Psoas muscle (tissue), 7 donors: ENCODE measurements at regions not wholly inside any gene's neighbourhood (a gene's known extent, or its start where the extent isn't known, plus 50 kb on each side); places are given as distances from the start of the nearest gene placed in this dataset.

Experiments used
- ATAC-seq, 4 donors: fragments of 200-7000 bp; cut with Tn5 transposase; one replicate each; pipeline ENCODE4 v1.9.1; 2020; ENCODE audit warnings: moderate library complexity in 3 of 4, mild to moderate bottlenecking in 2 of 4
- DNase-seq, 2 donors: peaks; one replicate each; pipeline ENCODE4 v3.0.0-alpha.2; 2020
- H3K27ac ChIP-seq: fragments of 200-600 bp; one replicate; pipeline ENCODE4 v1.8.0; 2022
- H3K27me3 ChIP-seq, 3 donors: fragments of 200-600 bp in 1 of 3; one replicate each; pipeline versions ENCODE4 v1.6.1 to v1.8.0; 2013 to 2022; ENCODE audit warnings: low read length in 2 of 3, mild to moderate bottlenecking in 2 of 3, moderate library complexity in 1 of 3; ENCODE audit not compliant: insufficient read depth in 3 of 3
- H3K36me3 ChIP-seq, 2 donors: fragments of 200-600 bp in 1 of 2; one replicate each; pipeline versions ENCODE4 v1.6.1 to v1.8.0; 2013 to 2022; ENCODE audit warnings: low read depth in 1 of 2, mild to moderate bottlenecking in 1 of 2, moderate library complexity in 1 of 2; ENCODE audit not compliant: insufficient read depth in 1 of 2
- H3K4me1 ChIP-seq: fragments of 200-600 bp; one replicate; pipeline ENCODE4 v1.8.0; 2022
- H3K4me3 ChIP-seq: fragments of 200-600 bp; one replicate; pipeline ENCODE4 v1.8.0; 2022; ENCODE audit warnings: mild to moderate bottlenecking
- H3K9me3 ChIP-seq: fragments of 200-600 bp; one replicate; pipeline ENCODE4 v1.8.0; 2022
- CTCF ChIP-seq: fragments of 200-600 bp; IDR thresholded peaks from one replicate; pipeline ENCODE4 v1.8.0; 2022; ENCODE audit warnings: antibody characterized with exemption
- WGBS, 3 donors: extraction: QIAGEN DNeasy Blood & Tissue Kit; methylation state at CpG; one replicate each; pipeline versions ENCODE4 v1.1.6 to v1.1.7; 2013; 5-methylcytosine and 5-hydroxymethylcytosine counted together
- intact Hi-C, 2 donors: fragments of 100-400 bp; cut with DNase I; formaldehyde crosslinking; loops; one replicate each; pipeline versions ENCODE4 v1.11.0 to v1.14.2; 2022
- donor health status: healthy with polysubstance abuse.
- donor health status: DM: no; HTN: no; CAD: no; lungs with moderate emphysema.
- donor health status: Bipolar disorder and iron deficiency.
- donor health status: healthy.
- donor health status: DM: yes; HTN: yes; CAD: no.
- donor health status: DM: no; HTN: no; CAD: no.
- donor health status: DM: yes; HTN: yes; CAD: no.

GRCh38 chr2:236408786-236409185 lies 144.6 kb upstream of the ASB18 start:
- Histone ChIP-seq H3K9me3 (no peaks in the 10 kb centered on the region), H3K27ac (no peak overlapping the region), H3K4me1 (no peaks in the 10 kb centered on the region), H3K36me3 (no peaks in the 10 kb centered on the region), H3K27me3 (no peaks in the 10 kb centered on the region), H3K4me3 (no peak overlapping the region)
- DNase-seq (no peak), ATAC-seq (no peak)
- no peak for TF ChIP-seq CTCF
- intact Hi-C loops = no loop called here
- 95 to 96% (median 95%) methylated on average over 9 of the region's 9 CpGs for WGBS, 3 donors

GRCh38 chr2:236415684-236416444 lies 151.7 kb upstream of the ASB18 start:
- Histone ChIP-seq H3K9me3 (no peaks in the 10 kb centered on the region), H3K4me3 (no peak overlapping the region), H3K36me3 (no peaks in the 10 kb centered on the region), H3K4me1 (no peaks in the 10 kb centered on the region), H3K27ac (no peak overlapping the region), H3K27me3 (no peaks in the 10 kb centered on the region)
- no peak for TF ChIP-seq CTCF
- DNase-seq = no peak
- no peak for ATAC-seq
- intact Hi-C loops = no loop called here
- 57 to 66% (median 59%) methylated on average over 7 of the region's 7 CpGs for WGBS, 3 donors

DNA sequence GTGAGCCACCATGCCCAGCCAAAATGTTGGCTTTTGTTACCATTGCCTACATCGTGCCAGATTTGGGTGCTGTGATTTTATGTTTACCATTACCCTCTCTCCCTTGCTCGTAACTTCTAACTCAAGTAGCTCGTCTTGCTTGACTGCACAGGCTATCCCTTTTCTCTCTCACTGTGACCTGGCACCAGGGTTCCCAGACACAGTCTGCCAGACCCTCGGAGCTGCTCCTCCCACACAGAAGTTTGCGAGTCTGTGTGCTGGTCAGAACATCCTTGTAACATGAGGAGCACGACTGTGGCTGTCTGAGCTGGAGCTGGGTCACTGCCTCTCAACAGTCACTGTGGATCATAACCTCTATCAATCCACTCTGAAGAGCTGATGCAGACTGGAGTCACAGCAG lies 152.5 kb upstream of the ACKR3 start:
- DNase-seq (no peak), ATAC-seq (no peak)
- H3K36me3 ChIP-seq = no peaks in the 10 kb centered on the region
- H3K9me3 ChIP-seq = no peaks in the 10 kb centered on the region
- no peak for TF ChIP-seq CTCF
- intact Hi-C loops = no loop called here
- H3K27ac ChIP-seq = no peak overlapping the region
- H3K4me1 ChIP-seq = no peaks in the 10 kb centered on the region
- no peak overlapping the region for H3K4me3 ChIP-seq
- 39 to 52% (median 40%) methylated on average over 6 of the region's 6 CpGs for WGBS, 3 donors
- H3K27me3 ChIP-seq = no peaks in the 10 kb centered on the region

DNA sequence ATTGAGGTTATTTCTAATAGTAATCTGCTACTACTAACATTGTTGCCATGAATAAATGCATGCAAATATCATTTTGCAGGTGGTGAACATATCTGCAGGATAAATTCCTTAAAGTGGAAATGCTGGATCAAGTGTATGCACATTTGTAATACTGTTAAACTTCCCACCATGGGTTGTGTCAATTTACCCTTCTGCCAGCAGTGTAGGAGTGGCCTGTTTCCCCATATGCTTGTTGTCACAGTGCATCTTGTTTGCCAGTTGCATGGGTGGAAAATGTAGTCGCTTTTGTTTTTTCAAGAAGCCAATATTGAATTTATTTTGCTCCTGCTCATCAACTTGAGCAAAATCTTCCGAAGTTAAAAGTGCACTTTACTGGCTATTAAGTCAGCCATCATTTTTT lies 139.0 kb upstream of the ACKR3 start:
- Histone ChIP-seq H3K4me1 (no peaks in the 10 kb centered on the region), H3K9me3 (peaks cover 6% of the 10 kb centered on the region), H3K4me3 (no peak overlapping the region), H3K36me3 (no peaks in the 10 kb centered on the region), H3K27me3 (no peaks in the 10 kb centered on the region), H3K27ac (no peak overlapping the region)
- WGBS, 3 donors = 57 to 75% (median 60%) methylated on average over 2 of the region's 2 CpGs
- ATAC-seq = no peak
- intact Hi-C loops = no loop called here
- TF ChIP-seq CTCF = no peak
- DNase-seq = no peak

DNA sequence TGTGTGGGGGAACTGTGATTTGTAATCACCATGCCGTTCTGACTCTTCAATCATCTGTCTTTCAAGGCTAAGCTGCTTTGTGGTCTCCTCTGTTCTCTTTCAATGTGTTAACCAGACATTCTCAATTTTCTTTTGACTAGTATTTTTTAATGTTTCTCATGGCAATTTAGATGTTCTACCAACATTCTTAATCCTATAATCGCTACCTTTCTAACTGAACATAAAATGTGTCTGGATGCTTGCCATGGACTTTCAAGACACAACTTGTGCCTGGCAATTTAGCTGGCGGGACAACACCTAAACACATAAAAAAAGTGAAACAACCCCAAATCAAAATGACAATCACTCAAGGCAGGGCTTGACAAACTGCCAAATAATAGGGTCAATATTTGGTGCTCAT lies 135.0 kb upstream of the ACKR3 start:
- Histone ChIP-seq H3K36me3 (no peaks in the 10 kb centered on the region), H3K27me3 (no peaks in the 10 kb centered on the region), H3K4me3 (no peak overlapping the region), H3K4me1 (no peaks in the 10 kb centered on the region), H3K9me3 (no peaks in the 10 kb centered on the region), H3K27ac (no peak overlapping the region)
- no peak for TF ChIP-seq CTCF
- DNase-seq = no peak
- WGBS, 3 donors = 55 to 65% (median 60%) methylated on average over 3 of the region's 3 CpGs
- ATAC-seq = no peak
- intact Hi-C loops = no loop called here
